ENCODE measurements at regions not wholly inside any gene's neighbourhood (a gene's known extent, or its start where the extent isn't known, plus 50 kb on each side); places are given as distances from the start of the nearest gene placed in this dataset.
"Not testable (repeated sequence)": the region's sequence is repeated elsewhere in the genome, so short reads cannot be mapped to it uniquely, and the experiment has no call there.

DNA sequence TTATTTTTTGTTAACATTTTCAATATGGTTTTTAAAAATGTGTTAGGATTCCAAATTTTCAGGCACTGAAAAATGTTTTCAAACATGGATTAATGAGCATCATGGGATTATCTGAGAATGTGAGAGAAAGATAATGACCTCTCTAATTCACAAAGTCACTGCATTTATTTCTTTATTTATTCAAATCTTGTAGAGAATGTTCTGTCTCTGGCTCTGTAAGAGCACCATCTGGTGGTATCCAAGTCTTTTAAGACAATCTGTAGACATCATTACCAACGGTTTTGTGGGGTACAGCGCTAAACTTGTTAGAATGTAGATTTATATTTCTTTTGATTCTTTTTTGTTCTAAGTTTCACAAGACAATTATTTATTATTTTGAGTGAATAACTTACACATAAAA is 956.0 kb upstream of the NOVA1 start:
- no peak for DNase-seq (ENCODE audit: low read depth in 2 of 3, low spot score in 1 of 3)

DNA sequence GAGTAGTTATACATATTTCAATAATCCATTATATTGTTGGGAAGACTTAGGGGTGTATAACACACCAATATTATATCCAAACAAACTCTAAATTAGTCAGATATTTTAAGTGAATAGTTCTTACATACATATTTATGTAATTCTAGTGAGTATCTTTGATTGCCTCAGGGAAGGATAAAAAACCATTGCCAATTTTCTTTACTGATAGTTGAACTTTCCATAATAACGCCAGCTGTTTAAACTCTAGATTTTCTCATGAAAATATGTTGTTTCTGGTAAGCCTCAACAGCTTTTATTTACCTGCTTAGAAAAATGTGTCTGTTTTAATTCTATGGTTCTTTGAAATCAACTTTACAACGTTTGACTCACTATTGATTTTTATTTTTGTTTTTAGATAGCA is 959.6 kb upstream of the NOVA1 start:
- no peak for DNase-seq (ENCODE audit: low read depth in 2 of 3, low spot score in 1 of 3)

DNA sequence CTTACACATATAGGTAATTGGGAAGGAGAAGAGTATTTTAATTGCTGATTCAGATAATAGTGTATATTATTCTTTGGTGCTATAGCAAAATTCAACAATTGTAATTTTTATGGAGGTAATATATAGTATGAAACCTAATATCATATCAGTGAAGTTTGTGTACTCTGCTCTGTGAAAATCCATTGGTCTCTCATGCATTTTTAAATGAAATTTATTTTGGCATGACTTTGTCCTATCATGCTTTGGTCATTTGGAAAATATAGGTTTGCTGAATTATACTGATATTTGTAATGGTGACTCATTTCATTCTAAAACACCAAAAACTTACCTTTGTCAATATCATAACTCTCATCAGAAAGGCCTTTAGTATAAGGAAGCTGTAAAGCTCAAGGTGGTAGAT is 962.0 kb upstream of the NOVA1 start:
- DNase-seq (ENCODE audit: low read depth in 2 of 3, low spot score in 1 of 3) = no peak

DNA sequence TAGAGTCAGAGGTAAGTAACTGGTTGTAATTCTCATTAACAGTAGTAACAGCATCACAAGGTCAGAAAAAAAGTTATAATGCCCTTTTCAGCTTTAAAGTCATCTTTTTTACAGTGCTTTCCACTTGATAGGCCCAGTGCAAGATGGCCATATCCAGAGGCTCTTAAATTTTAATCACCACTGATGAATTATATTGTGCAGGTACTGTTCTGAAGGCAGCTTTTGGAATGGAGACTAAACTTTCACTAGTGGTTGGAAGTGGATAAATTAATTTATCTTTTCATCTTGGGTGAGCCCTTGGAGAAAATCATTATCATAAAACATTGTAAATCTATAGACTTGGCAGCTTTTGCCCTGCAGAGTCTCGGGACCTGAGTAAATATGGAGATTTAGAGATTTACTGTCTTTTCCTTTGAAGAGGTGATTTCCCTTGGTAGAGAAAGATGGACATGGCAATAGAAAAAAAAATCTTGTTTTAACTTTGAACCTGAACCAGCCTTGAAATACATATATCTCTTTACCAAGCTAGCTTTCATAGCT is 969.1 kb upstream of the NOVA1 start:
- no peak for DNase-seq (ENCODE audit: low read depth in 2 of 3, low spot score in 1 of 3)

DNA sequence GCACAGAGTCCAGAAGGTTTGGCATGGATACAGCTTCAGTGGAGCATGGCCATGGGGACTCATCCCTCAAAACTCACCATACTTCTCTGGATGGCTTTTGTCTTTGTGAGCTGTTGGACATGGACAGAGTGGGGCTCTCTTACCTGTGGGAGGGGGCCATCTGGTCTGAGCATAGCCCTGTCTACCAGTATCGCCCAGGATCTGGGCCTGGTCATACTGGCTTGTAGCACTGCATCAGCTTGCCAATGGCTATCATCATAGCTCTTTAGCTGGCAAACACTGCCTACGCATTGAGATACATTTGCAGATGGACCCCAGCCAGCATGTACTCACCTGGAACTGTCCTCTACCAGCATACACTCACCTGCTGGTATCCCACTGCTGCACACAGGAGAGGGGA is 975.2 kb upstream of the NOVA1 start:
- DNase-seq (ENCODE audit: low read depth in 2 of 3, low spot score in 1 of 3) = no peak

DNA sequence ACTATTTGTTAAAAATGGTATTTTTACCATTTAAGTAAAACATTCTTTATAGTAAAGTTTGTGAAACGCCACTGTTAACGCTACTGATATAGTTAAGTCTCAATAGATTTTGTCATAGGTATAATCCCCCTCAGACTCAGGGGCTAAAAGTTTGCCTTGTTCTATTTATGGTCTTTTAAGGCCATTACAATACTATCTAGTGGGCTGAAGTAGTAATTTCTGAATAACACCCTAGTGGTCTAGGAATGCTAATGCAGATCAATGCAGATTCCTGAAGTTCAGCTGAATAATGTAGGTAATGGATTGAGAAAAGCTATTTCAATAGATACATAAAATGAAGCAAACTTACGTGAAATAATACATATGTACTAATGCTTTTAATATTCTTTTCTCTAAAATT is 989.3 kb upstream of the NOVA1 start:
- no peak for DNase-seq (ENCODE audit: low read depth in 2 of 3, low spot score in 1 of 3)

DNA sequence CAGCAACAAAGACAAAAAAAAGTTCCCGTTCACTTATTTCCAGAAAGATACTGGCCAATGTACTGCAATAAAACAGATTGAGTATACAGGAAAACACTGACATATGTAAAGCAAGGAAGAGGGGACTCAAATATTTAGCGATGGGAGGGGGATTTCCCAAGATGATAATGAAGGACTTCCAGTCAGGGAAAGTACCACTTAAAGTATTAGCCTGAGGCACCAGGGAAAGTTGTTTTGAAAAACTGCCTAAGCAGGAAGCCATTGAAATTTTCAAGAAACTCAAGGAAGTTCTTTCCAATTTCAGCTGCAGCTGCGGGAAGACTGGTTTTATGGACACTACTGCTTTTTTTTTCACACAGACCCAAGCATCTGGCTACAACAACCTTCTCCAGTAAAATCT is 1007.4 kb upstream of the NOVA1 start:
- no peak for DNase-seq (ENCODE audit: low read depth in 2 of 3, low spot score in 1 of 3)

DNA sequence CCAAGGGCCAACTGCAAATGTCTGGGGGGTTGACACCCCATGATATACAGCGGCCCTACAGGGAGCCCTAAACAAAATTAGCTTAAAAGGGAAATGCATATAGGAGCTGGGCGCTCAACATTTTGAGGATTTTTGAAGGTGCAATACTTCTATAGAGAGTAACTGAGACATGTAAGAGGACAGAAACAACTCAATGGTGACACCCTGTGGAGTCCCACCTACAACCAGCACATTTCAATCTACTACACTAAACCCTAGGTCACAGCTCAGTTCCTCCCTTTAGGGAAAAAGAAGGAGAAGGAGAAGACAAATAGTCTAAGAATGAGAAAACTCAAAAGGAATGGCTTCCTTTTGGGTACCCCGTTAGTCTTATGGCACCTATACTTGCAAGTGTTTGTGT is 1010.5 kb upstream of the NOVA1 start:
- no peak for DNase-seq (ENCODE audit: low read depth in 2 of 3, low spot score in 1 of 3)

DNA sequence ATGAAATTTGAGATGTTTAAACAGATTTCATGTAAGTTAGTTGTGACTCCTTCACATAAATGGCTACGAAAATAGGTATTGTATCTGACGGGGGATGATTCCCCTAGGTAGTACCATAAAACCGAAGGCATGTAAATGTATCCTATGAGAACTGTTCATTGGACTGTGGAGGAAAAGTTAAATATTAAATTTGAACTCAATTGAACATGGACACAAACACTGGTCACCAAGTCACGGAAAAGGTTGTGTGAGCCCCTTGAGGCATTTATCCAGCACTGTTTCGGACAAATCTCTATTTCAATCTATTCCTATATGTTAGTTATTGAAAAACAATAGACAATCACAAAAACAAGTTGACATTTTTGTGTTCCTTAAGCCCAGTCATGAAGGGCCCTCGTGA is 1014.3 kb upstream of the NOVA1 start:
- DNase-seq (ENCODE audit: low read depth in 2 of 3, low spot score in 1 of 3) = no peak

DNA sequence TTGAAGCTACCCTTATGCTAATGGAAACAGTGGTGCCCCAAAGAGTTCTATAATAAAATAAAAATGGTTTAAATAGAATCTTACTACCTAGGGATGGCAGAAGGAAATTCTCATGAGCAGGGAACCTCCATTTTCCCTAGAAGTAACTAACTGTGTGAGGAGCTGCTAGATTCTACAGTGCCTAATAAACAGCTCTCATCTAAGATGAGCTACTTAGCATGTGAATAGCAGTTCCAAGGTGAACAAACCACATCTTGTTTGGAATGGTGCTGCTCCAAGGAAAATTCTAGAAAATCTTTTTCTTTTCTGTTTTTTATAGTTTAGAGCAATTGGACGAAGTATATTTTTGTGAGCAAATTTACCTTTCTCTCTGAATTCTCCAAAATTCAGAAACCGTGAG is 1015.3 kb upstream of the NOVA1 start:
- no peak for DNase-seq (ENCODE audit: low read depth in 2 of 3, low spot score in 1 of 3)

DNA sequence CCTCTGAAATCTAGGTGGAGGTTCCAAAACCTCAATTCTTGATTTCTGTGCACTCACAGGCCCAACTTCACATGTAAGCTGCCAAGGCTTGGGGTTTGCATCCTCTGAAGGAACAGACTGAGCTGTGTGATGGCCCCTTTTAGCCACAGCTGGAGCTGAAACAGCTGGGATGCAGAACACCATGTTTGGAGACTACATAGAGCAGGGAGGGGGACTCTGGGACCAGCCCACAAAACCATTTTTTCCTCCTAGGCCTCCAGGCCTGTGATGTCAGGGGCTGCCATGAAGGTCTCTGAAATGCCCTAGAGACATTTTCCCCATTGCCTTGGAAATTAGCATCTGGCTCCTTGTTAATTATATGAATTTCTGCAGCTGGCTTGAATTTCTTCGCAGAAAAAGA is 1025.9 kb upstream of the NOVA1 start:
- no peak for DNase-seq (ENCODE audit: low read depth in 2 of 3, low spot score in 1 of 3)

DNA sequence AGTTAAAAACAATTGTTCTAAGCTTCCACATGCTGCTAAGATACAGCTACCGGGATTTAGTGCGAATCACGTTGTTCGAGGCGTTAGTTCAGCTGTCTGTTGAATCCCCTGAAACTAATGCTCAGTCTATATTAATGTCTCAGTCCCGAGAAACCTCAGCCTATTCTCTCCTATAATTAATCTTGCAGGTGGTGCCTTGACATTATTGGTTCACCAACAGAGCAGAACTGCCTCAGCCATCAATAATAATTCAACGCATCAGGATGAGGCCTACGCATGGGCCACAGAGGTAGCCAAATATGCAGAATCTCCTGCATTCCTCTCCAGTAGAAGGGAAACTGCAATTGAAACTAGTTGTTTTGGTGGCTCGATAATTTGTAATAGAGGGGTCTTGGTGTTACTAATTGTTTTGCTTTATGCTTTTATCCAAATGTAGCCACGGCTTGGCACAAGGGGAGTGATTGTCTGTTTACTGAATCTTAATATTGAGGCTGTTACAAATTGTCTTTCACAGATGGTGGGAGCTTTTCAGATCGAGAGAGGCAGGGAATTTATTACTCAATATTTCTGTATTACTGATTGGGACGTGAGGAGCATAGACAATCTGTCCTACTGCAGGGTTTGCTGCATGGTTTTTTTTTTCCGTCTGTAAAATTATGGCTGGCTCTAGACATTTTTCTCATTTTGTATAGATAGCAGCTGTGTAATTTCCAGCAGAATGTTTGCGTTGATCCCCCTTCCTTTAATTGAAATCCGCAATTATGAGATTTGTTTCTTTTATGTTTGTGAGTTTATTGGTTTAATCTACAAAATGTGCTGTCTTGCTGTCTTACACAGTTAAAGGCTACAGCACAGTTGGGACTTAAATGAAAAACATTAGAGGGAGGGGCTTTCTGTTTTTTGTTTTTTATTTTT is 1036.5 kb upstream of the NOVA1 start:
- DNase-seq (ENCODE audit: low read depth in 2 of 3, low spot score in 1 of 3) = no peak

DNA sequence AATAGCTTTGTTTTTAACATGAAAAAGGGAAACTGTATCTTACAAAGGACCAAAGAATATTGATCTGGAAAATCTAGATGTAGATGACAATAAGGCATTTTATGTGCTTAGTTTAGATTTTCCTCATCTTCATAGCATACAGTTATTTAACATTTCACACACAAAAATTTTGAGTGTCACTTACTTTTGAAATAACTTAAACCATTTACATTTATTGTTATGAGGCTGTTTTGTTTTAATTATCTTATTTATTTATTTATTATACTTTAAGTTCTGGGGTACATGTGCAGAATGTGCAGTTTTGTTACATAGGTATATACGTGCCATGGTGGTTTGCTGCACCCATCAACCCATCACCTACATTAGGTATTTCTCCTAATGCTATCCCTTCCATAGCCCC is 1042.9 kb upstream of the NOVA1 start:
- DNase-seq (ENCODE audit: low read depth in 2 of 3, low spot score in 1 of 3) = not testable (repeated sequence)

DNA sequence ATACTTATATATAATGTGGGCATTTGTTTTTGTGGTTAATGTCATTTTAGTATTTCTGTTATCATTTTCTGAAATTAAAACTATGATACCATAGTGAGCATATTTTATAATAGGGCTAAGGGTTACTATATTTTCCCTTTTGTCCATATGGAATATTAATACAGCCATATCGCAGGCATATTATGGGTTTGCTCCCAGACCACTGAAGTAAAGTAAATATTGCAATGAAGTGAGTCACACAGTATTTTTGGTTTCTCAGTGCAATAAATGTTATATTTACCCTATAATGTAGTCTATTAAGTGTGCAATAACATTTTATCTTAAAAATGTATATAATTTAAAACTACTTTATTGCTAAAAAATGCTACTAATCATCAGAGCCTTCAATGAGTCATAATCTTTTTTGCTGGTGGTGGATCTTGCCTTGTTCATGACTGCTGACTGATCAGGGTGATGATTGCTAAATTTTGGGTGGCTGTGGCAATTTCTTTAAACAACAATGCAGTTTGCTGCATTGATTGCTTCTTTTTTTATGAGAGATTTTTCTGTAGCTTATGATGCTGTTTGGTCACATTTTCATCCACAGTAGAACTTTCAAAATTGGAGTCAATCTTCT is 1044.5 kb upstream of the NOVA1 start:
- DNase-seq (ENCODE audit: low read depth in 2 of 3, low spot score in 1 of 3) = no peak

DNA sequence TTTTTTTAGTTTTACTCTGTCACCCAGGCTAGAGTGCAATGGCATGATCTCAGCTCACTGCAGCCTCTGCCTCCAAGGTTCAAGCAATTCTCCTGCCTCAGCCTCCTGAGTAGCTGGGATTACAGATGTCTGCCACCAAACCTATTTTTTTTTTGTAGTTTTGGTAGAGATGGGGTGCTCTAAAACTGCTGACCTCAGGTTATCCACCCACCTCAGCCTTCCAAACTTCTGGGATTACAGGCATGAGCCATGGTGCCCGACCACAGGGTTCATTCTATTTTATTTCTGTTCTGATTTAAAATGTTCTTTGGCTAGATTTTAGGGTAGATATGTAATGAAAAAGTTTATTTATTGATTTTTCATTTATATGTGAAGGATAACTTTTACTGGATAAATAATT is 1062.8 kb upstream of the NOVA1 start:
- DNase-seq (ENCODE audit: low read depth in 2 of 3, low spot score in 1 of 3) = no peak

DNA sequence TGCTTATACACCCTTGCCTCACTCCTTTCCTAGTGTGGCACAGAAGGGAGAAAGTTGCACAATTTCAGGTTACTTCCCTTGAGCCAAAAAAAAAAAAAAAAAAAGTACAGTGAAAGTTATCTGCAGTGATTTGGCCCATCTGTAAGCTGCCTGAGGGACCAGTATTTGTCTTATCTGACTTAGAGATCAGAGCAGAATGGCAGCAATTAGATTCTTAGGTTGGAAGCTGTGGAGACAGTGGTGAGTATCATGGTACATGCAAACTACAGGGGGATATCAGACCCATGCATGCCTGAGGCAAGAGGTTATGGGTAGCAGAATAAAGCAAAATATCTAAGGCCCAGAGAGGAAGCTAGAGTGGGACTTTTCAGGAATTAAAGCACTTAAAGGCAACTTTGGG is 1070.7 kb upstream of the NOVA1 start:
- no peak for DNase-seq (ENCODE audit: low read depth in 2 of 3, low spot score in 1 of 3)

DNA sequence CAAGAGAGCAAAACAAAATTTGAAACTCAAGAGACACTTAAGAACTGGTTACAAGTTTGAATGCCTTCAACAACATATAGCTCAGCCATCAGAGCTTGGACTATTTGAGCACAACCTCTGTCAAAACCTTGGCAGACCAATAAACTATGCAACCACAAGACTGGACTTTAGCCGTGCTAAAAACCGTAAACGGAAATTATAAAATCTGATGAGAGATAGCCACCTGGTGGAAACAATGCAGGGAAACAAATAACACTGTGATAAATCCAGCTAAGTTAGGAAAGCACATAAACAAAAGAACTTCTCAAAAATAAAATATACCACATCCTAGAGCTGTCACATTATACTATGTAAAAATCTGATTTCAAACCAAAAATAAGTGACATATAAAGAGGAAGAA is 1074.2 kb upstream of the NOVA1 start:
- DNase-seq (ENCODE audit: low read depth in 2 of 3, low spot score in 1 of 3) = no peak

DNA sequence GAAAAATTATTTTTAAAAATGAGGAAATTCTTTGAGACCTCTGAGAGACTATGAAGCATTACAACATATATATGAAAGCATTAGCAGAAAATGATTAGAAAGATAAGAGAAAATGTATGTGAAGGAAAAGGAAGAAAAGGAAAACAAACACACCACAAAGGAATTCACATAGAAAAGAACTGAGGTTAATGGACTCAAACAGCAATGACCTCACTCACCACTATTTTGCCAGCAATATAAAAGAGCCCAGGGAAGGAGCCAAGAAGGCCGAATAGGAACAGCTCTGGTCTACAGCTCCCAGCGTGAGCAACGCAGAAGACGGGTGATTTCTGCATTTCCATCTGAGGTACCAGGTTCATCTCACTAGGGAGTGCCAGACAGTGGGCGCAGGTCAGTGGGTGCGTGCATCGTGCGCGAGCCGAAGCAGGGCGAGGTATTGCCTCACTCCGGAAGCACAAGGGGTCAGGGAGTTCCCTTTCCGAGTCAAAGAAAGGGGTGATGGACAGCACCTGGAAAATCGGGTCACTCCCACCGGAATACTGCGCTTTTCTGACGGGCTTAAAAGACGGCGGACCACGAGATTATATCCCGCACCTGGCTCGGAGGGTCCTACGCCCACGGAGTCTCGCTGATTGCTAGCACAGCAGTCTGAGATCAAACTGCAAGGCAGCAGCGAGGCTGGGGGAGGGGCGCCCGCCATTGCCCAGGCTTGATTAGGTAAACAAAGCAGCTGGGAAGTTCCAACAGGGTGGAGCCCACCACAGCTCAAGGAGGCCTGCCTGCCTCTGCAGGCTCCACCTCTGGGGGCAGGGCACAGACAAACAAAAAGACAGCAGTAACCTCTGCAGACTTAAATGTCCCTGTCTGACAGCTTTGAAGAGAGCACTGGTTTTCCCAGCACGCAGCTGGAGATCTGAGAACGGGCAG is 1075.2 kb upstream of the NOVA1 start:
- DNase-seq (ENCODE audit: low read depth in 2 of 3, low spot score in 1 of 3) = not testable (repeated sequence)

DNA sequence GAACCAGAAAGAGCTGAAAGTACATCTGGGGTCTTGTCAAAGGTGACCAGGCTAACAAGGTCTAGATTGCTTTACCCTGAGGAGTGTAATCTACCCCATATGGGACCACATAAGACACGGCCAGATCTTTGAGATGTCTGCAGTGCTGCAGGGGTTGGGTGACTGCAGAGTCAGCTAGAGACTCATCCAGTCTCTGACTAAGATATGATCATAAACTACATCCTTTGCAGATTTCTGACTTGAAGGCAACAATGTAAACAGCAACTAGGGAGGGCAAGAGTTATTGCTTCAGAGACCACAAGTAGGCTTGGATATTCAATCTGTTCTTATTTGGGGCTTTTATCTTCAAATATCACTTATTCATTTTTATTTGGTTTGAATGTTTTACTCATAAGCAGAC is 1080.5 kb upstream of the FOXG1 start:
- no peak for DNase-seq (ENCODE audit: low read depth in 2 of 3, low spot score in 1 of 3)

DNA sequence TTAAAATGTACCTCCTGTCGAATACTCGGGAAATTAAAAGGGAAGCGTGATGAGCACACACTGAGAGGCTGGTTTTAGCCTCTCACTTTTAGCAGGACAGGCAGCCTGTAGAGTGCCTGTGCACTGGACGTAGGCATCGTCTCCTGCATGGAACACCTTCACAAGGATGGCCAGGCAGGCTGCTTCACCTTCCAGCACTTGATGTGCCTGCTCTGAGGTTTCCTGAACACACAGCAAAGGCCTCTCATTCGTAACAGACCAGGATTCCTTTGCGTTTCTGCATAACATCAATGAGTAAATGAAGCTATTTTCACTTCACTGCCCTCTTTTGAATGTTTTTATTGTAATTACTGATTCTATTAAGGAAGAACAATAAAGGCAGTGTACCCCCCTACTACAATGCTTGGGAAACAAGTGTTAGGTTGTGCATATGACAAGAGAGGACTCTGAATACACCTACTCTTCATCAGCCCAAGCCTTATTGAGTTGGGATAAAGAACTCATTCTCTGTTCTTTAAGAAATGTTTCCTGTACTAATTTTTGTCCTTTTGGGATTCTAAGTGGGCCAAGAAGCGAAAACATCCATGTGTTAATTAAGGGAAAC is 1077.6 kb upstream of the FOXG1 start:
- no peak for DNase-seq (ENCODE audit: low read depth in 2 of 3, low spot score in 1 of 3)

DNA sequence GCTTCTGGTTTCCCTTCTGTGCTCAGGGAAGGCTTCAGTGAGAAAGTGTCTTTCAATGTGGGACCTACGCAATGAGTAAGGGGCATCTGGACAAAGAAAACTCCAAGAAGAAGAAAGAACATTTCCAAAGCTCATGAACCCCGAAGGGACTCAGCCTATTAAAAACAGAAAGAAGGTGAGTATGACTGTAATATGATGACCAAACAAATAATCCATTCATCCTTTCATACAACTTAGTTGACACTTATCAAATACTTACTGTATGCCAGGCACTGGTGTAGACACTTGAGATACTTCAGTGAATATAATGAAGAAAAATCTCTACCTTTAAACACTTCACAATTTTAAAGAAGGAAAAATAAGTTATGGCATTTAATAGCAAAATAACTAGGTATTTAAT is 1054.2 kb upstream of the FOXG1 start:
- DNase-seq (ENCODE audit: low read depth in 2 of 3, low spot score in 1 of 3) = no peak

Measured in stimulated activated CD4-positive, alpha-beta T cell treated with anti-CD3 and anti-CD28 coated beads, Interleukin-12 subunit alpha, Interleukin-12 subunit beta, amount 100 ng/mL, for 48 hours (primary cell).